Stimulated activated CD4-positive, alpha-beta T cell treated with anti-CD3 and anti-CD28 coated beads, Interleukin-1b, Interleukin-23, amount 100 ng/mL, for 48 hours (primary cell): ENCODE measurements at regions not wholly inside any gene's neighbourhood (a gene's known extent, or its start where the extent isn't known, plus 50 kb on each side); places are given as distances from the start of the nearest gene placed in this dataset.

ENCODE experiments used
- DNase-seq: peaks from one replicate; pipeline ENCODE4 v3.0.0-alpha.2; 2020

DNA sequence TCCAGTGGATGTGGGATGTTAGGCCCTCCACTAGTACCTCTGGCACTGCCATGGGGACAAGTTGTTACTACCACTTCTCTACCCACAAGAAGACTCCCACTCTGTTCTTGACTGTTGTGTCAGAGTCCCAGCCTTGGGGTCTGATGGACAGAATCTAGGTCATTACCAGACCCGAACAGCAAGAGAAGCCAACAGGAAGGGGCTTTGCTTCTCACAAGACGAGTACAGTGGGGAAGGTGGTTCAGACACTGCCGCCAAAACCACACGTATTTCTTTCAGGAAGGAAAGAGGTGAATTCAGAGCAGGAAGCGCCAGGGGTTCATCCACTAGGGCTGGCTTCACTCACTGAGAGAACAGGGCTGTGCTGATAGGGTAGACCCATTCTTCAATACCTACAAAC lies 161.3 kb upstream of the KIT start:
- no peak for DNase-seq

GRCh38 chr4:54497947-54498346 lies 159.8 kb upstream of the KIT start:
- no peak for DNase-seq

GRCh38 chr4:54498661-54499111 lies 159.1 kb upstream of the KIT start:
- DNase-seq, result no peak

DNA sequence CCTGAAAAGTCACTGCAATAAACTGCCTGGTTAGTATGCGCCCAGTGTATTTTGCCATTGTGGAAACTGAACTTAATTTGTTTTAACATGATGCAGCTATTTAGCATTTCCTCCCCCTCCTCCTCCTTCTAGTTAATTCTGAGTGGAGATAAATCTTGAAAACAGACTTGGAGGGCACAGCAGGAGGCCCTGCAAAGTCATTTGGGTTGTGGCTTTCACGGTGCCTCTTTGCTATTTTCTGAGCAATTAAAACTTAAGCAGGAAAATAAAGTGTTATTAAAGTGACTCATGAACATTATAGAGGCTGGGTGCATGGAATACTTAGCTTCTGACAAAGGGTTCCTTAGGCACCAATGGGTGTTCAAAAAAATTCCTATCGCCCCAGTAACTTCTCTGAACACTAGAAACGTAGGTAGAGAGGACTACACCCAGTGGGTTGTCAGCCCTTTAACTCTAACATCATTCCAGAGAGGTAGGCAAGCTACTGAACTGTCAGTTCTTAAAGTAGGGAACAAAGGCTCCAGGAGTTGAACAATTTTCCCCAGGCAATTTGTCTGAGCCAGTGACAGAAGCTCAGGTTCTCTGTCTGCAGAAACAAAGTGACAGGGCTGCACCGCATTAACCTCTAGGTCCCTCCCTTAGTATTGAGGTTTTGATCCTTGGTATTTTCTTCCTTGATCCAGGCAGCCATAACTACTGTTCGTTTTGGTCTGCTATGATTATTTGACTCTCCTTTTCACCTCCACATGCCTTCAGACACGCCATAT lies 158.3 kb upstream of the KIT start:
- no peak for DNase-seq

DNA sequence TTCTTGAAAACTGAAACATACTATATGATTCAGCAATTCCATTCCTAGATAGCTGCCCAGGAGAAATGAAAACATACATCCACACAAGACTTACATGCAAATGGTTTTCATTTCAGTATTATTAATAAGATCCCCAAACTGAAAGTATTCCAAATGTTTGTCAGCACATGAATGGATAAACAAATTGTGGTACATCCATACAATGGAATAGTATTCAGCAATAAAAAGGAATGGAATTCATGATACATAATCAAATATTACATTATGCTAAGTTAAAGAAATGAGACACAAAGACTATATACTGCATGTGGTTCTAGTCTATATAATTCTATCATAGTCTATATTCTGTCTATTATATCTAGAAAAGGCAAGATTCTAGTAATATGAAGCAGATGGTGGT lies 152.4 kb upstream of the KIT start:
- no peak for DNase-seq

DNA sequence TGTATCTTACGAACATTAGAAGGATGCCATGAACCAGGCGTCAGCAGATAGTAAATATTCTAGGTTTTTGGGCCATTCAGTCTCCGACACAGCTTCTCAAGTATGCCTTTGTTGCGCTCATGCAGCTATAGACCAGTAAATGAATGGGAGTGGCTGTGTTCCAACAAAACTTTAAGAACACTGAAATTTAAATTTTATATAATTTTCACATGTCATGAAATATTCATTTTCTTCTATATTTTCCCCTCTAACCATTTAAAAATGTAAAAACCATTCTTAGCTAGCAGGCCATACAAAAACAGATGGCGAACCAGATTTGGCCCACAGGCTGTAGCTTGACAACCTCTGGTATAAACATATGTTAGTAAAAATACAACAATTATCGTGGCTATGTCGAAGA lies 151.8 kb upstream of the KIT start:
- no peak for DNase-seq

DNA sequence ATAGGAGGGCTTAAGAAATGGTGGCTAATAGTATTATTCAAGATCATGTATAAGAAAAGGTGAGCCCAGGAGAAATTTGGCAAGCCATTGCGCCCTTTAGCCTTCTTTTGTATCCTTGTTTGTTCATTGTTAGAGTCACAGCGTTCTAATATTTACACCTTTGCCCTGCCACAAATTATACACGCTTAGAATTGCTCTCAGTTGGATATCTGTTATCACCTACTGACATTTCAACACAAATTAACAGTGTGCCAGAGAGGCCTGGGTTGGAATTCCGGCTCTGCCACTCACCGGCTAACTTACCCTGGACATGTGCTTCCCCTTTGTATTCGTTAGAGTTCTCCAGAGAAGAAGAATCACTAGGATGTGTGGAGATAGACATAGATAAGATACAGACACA lies 148.7 kb upstream of the KIT start:
- DNase-seq, result no peak

GRCh38 chr4:54513204-54513603 lies 144.6 kb upstream of the KIT start:
- no peak for DNase-seq

GRCh38 chr4:54513741-54514140 lies 144.0 kb upstream of the KIT start:
- no peak for DNase-seq

GRCh38 chr4:54516556-54517215 lies 141.1 kb upstream of the KIT start:
- no peak for DNase-seq

DNA sequence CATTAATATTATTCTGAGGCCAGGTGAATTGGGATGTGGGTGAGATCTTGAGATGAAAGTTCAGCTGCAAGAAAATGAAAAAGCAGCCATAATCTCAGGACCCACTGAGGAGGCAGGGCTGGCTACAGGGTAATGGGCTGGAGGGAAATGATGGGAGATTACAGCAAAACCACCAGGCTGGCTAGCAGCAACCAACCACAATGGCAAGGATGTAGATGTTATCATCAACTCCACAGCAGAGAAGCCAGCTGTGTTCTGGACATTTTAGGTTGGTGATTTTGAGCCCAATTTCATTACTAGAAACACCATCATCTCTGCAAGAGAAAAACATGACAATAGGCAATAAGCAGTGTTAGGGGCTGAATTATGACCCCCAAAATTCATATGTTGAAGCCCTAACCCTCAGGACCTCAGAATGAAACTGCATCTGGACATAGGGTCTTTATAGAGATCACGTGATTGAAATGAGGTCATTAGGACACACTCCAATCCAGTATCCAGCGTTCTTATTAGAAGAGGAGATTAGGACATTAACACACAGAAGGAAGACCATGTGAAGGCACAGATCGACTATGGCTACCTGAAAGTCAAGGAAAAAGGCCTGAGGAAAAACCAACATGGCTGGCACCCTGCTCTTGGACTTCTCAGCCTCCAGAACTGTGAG lies 139.8 kb upstream of the KIT start:
- DNase-seq, result no peak

DNA sequence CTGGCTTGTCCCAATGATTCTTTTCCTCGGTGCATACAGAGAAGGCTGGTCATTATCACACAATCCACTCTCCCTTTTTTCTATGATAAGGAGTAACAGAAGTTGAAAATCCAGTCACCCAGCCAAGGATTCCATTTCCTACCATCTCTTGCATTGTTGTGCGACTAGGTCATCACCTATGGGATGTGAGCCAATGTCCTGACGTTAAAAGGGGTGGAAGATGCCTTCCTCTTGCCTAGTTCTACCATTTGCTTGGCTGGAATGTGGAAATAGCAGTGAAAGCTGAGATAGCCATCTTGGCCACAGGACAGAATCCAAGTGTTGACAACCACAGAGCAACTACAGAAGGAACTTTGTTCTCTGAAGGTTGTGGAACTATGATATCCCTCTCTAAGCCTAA lies 132.2 kb upstream of the KIT start:
- no peak for DNase-seq

DNA sequence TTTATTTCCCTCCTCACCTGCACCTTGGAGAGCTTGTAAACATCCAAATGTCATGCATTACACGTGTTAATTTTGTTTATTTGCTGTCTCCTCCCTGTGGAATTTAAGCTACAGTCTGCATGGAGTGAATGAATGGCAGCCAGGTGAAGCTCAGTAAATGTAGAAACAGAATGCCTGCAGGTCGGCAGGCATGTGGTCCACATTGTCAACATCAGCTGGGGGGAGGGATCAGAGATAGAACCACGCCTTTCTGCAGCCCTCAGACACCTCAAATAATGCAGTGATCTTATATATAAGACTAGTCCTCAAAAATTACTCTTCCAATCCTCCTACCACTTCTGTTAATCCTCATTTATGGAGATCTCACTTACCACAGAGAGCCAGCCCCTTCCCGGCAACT lies 131.2 kb upstream of the KIT start:
- no peak for DNase-seq

DNA sequence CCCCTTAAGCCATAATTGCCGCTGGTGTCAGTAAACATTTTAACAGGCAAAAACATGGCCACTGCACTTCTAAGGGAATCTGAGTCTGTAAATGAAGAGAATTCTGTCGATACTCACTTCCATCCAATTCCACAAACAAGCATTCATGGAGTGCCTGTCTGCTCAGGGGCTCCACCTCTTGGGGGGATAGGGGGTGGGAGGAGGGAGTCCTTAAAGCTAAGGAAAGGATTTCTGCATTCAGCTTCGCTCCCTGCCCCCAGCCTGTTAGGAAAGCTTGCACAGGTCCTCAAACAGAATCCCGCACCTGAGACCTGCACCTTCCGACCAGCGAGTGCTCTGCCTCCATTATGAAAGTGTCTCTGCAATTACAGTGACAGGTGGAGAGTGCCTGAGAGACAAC lies 130.2 kb upstream of the KIT start:
- DNase-seq, result no peak

- DNase-seq, result no peak
Observed at GRCh38 chr4:54539500-54540029, 118.2 kb upstream of the KIT start.

GRCh38 chr4:54540931-54541330 lies 116.8 kb upstream of the KIT start:
- no peak for DNase-seq

GRCh38 chr4:54541426-54542118 lies 116.2 kb upstream of the KIT start:
- no peak for DNase-seq

DNA sequence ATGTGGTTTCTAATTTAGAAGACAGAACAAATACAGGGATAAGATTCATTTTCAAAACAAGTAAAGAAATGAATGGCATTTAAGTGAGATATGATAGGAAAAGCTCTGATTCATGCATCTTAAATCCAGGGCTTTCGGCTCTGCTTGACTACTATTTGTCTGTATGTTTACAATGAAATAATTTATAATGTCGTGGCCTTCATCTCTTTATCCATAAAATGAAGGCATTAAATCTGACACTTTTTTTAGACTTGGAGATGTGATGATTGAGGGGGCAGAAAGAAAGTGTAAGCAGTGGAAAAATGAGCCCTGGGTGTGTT lies 115.7 kb upstream of the KIT start:
- no peak for DNase-seq

GRCh38 chr4:54542540-54543041 lies 115.2 kb upstream of the KIT start:
- DNase-seq, result no peak

GRCh38 chr4:54543088-54543795 lies 114.5 kb upstream of the KIT start:
- DNase-seq, result no peak

GRCh38 chr4:54545663-54546424 lies 111.9 kb upstream of the KIT start:
- DNase-seq, result no peak
